ENCODE measurements at regions not wholly inside any gene's neighbourhood (a gene's known extent, or its start where the extent isn't known, plus 50 kb on each side); places are given as distances from the start of the nearest gene placed in this dataset.
"Not testable (repeated sequence)": the region's sequence is repeated elsewhere in the genome, so short reads cannot be mapped to it uniquely, and the experiment has no call there.

GRCh38 chr6:155538708-155539390 is 83.2 kb upstream of the NOX3 start:
- H3K36me3 ChIP-seq (ENCODE audit: insufficient read depth, low read length), result no peaks in the 10 kb centered on the region
- H3K9ac ChIP-seq (ENCODE audit: low read depth, low read length), result no peak overlapping the region
- no peaks in the 10 kb centered on the region; the same call in 1 of the 2 replicates for H3K9me3 ChIP-seq (ENCODE audit: control insufficient read depth, insufficient read depth, low read length)
- H3K4me1 ChIP-seq (ENCODE audit: insufficient read depth, low read length), result no peaks in the 10 kb centered on the region

- H3K4me1 ChIP-seq (ENCODE audit: insufficient read depth, low read length), result no peaks in the 10 kb centered on the region
- H3K9ac ChIP-seq (ENCODE audit: low read depth, low read length), result no peak overlapping the region
- no peaks in the 10 kb centered on the region for H3K36me3 ChIP-seq (ENCODE audit: insufficient read depth, low read length)
- no peaks in the 10 kb centered on the region; the same call in none of the 2 replicates for H3K9me3 ChIP-seq (ENCODE audit: control insufficient read depth, insufficient read depth, low read length)
Measured at GRCh38 chr6:155534678-155535077, 79.0 kb upstream of the NOX3 start.

- H3K9me3 ChIP-seq (ENCODE audit: control insufficient read depth, insufficient read depth, low read length), result no peaks in the 10 kb centered on the region; the same call in 1 of the 2 replicates
- no peak overlapping the region for H3K9ac ChIP-seq (ENCODE audit: low read depth, low read length)
- no peaks in the 10 kb centered on the region for H3K36me3 ChIP-seq (ENCODE audit: insufficient read depth, low read length)
- no peaks in the 10 kb centered on the region for H3K4me1 ChIP-seq (ENCODE audit: insufficient read depth, low read length)
Measured at GRCh38 chr6:155530219-155530834, 74.7 kb upstream of the NOX3 start.

- H3K36me3 ChIP-seq (ENCODE audit: insufficient read depth, low read length); H3K4me1 ChIP-seq (ENCODE audit: insufficient read depth, low read length); H3K9ac ChIP-seq (ENCODE audit: low read depth, low read length); H3K9me3 ChIP-seq (ENCODE audit: control insufficient read depth, insufficient read depth, low read length): not testable (repeated sequence)
Measured at GRCh38 chr6:155529814-155530213, 74.2 kb upstream of the NOX3 start.

GRCh38 chr6:155528982-155529453 is 73.4 kb upstream of the NOX3 start:
- H3K9ac ChIP-seq (ENCODE audit: low read depth, low read length), result no peak overlapping the region

GRCh38 chr6:155528335-155528734 is 72.7 kb upstream of the NOX3 start:
- peaks cover 10% of the 10 kb centered on the region; the same call in 1 of the 2 replicates for H3K4me1 ChIP-seq (ENCODE audit: insufficient read depth, low read length)
- no peak overlapping the region for H3K9ac ChIP-seq (ENCODE audit: low read depth, low read length)
- H3K36me3 ChIP-seq (ENCODE audit: insufficient read depth, low read length), result no peaks in the 10 kb centered on the region
- H3K9me3 ChIP-seq (ENCODE audit: control insufficient read depth, insufficient read depth, low read length), result no peaks in the 10 kb centered on the region; the same call in 1 of the 2 replicates

More at GRCh38 chr6:155528982-155529453, 73.4 kb upstream of the NOX3 start:
- Histone ChIP-seq H3K9me3 (ENCODE audit: control insufficient read depth, insufficient read depth, low read length) (no peaks in the 10 kb centered on the region; the same call in 1 of the 2 replicates), H3K36me3 (ENCODE audit: insufficient read depth, low read length) (no peaks in the 10 kb centered on the region), H3K4me1 (ENCODE audit: insufficient read depth, low read length) (peaks cover 4% of the 10 kb centered on the region; the same call in 1 of the 2 replicates)

- Histone ChIP-seq H3K4me1 (ENCODE audit: insufficient read depth, low read length) (peaks cover 12% of the 10 kb centered on the region; the same call in 1 of the 2 replicates), H3K9ac (ENCODE audit: low read depth, low read length) (no peak overlapping the region), H3K36me3 (ENCODE audit: insufficient read depth, low read length) (no peaks in the 10 kb centered on the region), H3K9me3 (ENCODE audit: control insufficient read depth, insufficient read depth, low read length) (no peaks in the 10 kb centered on the region; the same call in 1 of the 2 replicates)
Measured at GRCh38 chr6:155527443-155527842, 71.8 kb upstream of the NOX3 start.

GRCh38 chr6:155523821-155524651 is 68.4 kb upstream of the NOX3 start:
- H3K4me1 ChIP-seq (ENCODE audit: insufficient read depth, low read length), result peaks cover 12% of the 10 kb centered on the region; the same call in 1 of the 2 replicates
- no peaks in the 10 kb centered on the region for H3K9me3 ChIP-seq (ENCODE audit: control insufficient read depth, insufficient read depth, low read length)
- H3K36me3 ChIP-seq (ENCODE audit: insufficient read depth, low read length), result no peaks in the 10 kb centered on the region
- no peak overlapping the region for H3K9ac ChIP-seq (ENCODE audit: low read depth, low read length)

GRCh38 chr6:155521719-155522118 is 66.1 kb upstream of the NOX3 start:
- no peak overlapping the region for H3K9ac ChIP-seq (ENCODE audit: low read depth, low read length)
- no peaks in the 10 kb centered on the region for H3K36me3 ChIP-seq (ENCODE audit: insufficient read depth, low read length)
- peaks cover 12% of the 10 kb centered on the region; the same call in 1 of the 2 replicates for H3K4me1 ChIP-seq (ENCODE audit: insufficient read depth, low read length)
- H3K9me3 ChIP-seq (ENCODE audit: control insufficient read depth, insufficient read depth, low read length), result no peaks in the 10 kb centered on the region

GRCh38 chr6:155520078-155520477 is 64.4 kb upstream of the NOX3 start:
- H3K9ac ChIP-seq (ENCODE audit: low read depth, low read length), result no peak overlapping the region

GRCh38 chr6:155519176-155519738 is 63.6 kb upstream of the NOX3 start:
- Histone ChIP-seq H3K9ac (ENCODE audit: low read depth, low read length) (no peak overlapping the region), H3K4me1 (ENCODE audit: insufficient read depth, low read length) (peaks cover 11% of the 10 kb centered on the region; the same call in 1 of the 2 replicates), H3K36me3 (ENCODE audit: insufficient read depth, low read length) (no peaks in the 10 kb centered on the region), H3K9me3 (ENCODE audit: control insufficient read depth, insufficient read depth, low read length) (no peaks in the 10 kb centered on the region; the same call in 1 of the 2 replicates)

More at GRCh38 chr6:155520078-155520477, 64.4 kb upstream of the NOX3 start:
- H3K36me3 ChIP-seq (ENCODE audit: insufficient read depth, low read length), result no peaks in the 10 kb centered on the region
- peaks cover 12% of the 10 kb centered on the region; the same call in 1 of the 2 replicates for H3K4me1 ChIP-seq (ENCODE audit: insufficient read depth, low read length)
- H3K9me3 ChIP-seq (ENCODE audit: control insufficient read depth, insufficient read depth, low read length), result no peaks in the 10 kb centered on the region

- Histone ChIP-seq H3K9me3 (ENCODE audit: control insufficient read depth, insufficient read depth, low read length) (no peaks in the 10 kb centered on the region; the same call in 1 of the 2 replicates), H3K4me1 (ENCODE audit: insufficient read depth, low read length) (no peaks in the 10 kb centered on the region), H3K36me3 (ENCODE audit: insufficient read depth, low read length) (no peaks in the 10 kb centered on the region)
Measured at GRCh38 chr6:155517294-155517693, 61.7 kb upstream of the NOX3 start.

GRCh38 chr6:155510879-155511278 is 55.2 kb upstream of the NOX3 start:
- no peaks in the 10 kb centered on the region; the same call in 1 of the 2 replicates for H3K9me3 ChIP-seq (ENCODE audit: control insufficient read depth, insufficient read depth, low read length)
- H3K9ac ChIP-seq (ENCODE audit: low read depth, low read length), result no peak overlapping the region
- H3K4me1 ChIP-seq (ENCODE audit: insufficient read depth, low read length), result no peaks in the 10 kb centered on the region
- H3K36me3 ChIP-seq (ENCODE audit: insufficient read depth, low read length), result no peaks in the 10 kb centered on the region

More at GRCh38 chr6:155517294-155517693, 61.7 kb upstream of the NOX3 start:
- no peak overlapping the region for H3K9ac ChIP-seq (ENCODE audit: low read depth, low read length)

Data from ES-I3 (cell line).